Liver (tissue), 8 donors: ENCODE measurements at regions not wholly inside any gene's neighbourhood (a gene's known extent, or its start where the extent isn't known, plus 50 kb on each side); places are given as distances from the start of the nearest gene placed in this dataset.
A peak's percentile ranks its signal among the peaks of the same experiment; 100 is the strongest.

ENCODE experiments used
- DNase-seq: peaks from one replicate; pipeline ENCODE4 v3.0.0-alpha.2; 2017; ENCODE audit warnings: low spot score
- H3K27ac ChIP-seq, 2 donors: one replicate each; pipeline ENCODE4 v1.7.0; 2013; ENCODE audit warnings: inconsistent platforms in 2 of 2, low read length in 2 of 2, control low read depth in 1 of 2, low read depth in 1 of 2, mild to moderate bottlenecking in 1 of 2
- H3K27me3 ChIP-seq, 4 donors: one replicate each; pipeline versions ENCODE4 v1.6.1 to v1.7.0; 2013; ENCODE audit warnings: low read length in 3 of 4, inconsistent platforms in 1 of 4, mild to moderate bottlenecking in 1 of 4, moderate library complexity in 1 of 4; ENCODE audit not compliant: control insufficient read depth in 4 of 4, insufficient read depth in 4 of 4
- H3K36me3 ChIP-seq, 4 donors: one replicate each; pipeline versions ENCODE4 v1.6.1 to v1.7.0; 2013; ENCODE audit warnings: low read length in 3 of 4, mild to moderate bottlenecking in 3 of 4, low read depth in 1 of 4, moderate library complexity in 1 of 4; ENCODE audit not compliant: control insufficient read depth in 4 of 4, insufficient read depth in 3 of 4
- H3K4me1 ChIP-seq, 4 donors: one replicate each; pipeline versions ENCODE4 v1.6.1 to v1.7.0; 2013; ENCODE audit warnings: low read length in 3 of 4, mild to moderate bottlenecking in 3 of 4, moderate library complexity in 1 of 4; ENCODE audit not compliant: control insufficient read depth in 4 of 4, insufficient read depth in 4 of 4
- H3K4me3 ChIP-seq, 3 donors: one replicate each; pipeline versions ENCODE4 v1.6.1 to v1.7.0; 2013; ENCODE audit warnings: low read length in 3 of 3, control low read depth in 1 of 3, low read depth in 1 of 3, mild to moderate bottlenecking in 1 of 3
- H3K9ac ChIP-seq, 2 donors: one replicate each; pipeline ENCODE4 v1.7.0; 2013; ENCODE audit warnings: low read length in 2 of 2, mild to moderate bottlenecking in 2 of 2, moderate library complexity in 2 of 2, control low read depth in 1 of 2, low read depth in 1 of 2
- H3K9me3 ChIP-seq, 4 donors: one replicate each; pipeline versions ENCODE4 v1.6.1 to v1.7.0; 2013; ENCODE audit warnings: low read length in 3 of 4; ENCODE audit not compliant: control insufficient read depth in 4 of 4
- EGR1 ChIP-seq, 2 donors: IDR thresholded peaks; 2 replicates each; pipeline ENCODE4 v1.6.1; 2016 to 2018; ENCODE audit warnings: antibody characterized with exemption in 2 of 2, low read depth in 2 of 2
- FOXA1 ChIP-seq: IDR thresholded peaks from 2 replicates; pipeline ENCODE4 v1.6.1; 2016; ENCODE audit warnings: antibody characterized with exemption
- FOXA2 ChIP-seq: IDR thresholded peaks from 2 replicates; pipeline ENCODE4 v1.6.1; 2016; ENCODE audit warnings: antibody characterized with exemption
- GABPA ChIP-seq, 2 donors: IDR thresholded peaks in 1 of 2; conservative IDR thresholded peaks in 1 of 2; 2 replicates each; pipeline ENCODE4 v1.6.1; 2016; ENCODE audit warnings: antibody characterized with exemption in 2 of 2, mild to moderate bottlenecking in 1 of 2, moderate library complexity in 1 of 2
- HNF4A ChIP-seq, 2 donors: conservative IDR thresholded peaks; 2 replicates each; pipeline ENCODE4 v1.6.1; 2016; ENCODE audit warnings: antibody characterized with exemption in 2 of 2, mild to moderate bottlenecking in 2 of 2
- HNF4G ChIP-seq: IDR thresholded peaks from 2 replicates; pipeline ENCODE4 v1.6.1; 2016; ENCODE audit warnings: antibody characterized with exemption
- JUND ChIP-seq, 2 donors: IDR thresholded peaks; 2 replicates each; pipeline ENCODE4 v1.6.1; 2016; ENCODE audit warnings: antibody characterized with exemption in 2 of 2
- NR2F2 ChIP-seq: IDR thresholded peaks from 2 replicates; pipeline ENCODE4 v1.6.1; 2016; ENCODE audit warnings: antibody characterized with exemption
- RAD21 ChIP-seq, 2 donors: IDR thresholded peaks; 2 replicates each; pipeline ENCODE4 v1.6.1; 2016; ENCODE audit warnings: antibody characterized with exemption in 2 of 2, mild to moderate bottlenecking in 2 of 2
- RXRA ChIP-seq, 2 donors: IDR thresholded peaks; 2 replicates each; pipeline ENCODE4 v1.6.1; 2017 to 2018; ENCODE audit warnings: antibody characterized with exemption in 2 of 2, mild to moderate bottlenecking in 1 of 2
- SP1 ChIP-seq: IDR thresholded peaks from 2 replicates; pipeline ENCODE4 v1.6.1; 2018; ENCODE audit warnings: antibody characterized with exemption, mild to moderate bottlenecking
- TAF1 ChIP-seq: conservative IDR thresholded peaks from 2 replicates; pipeline ENCODE4 v1.6.1; 2016; ENCODE audit warnings: antibody characterized with exemption, mild to moderate bottlenecking
- YY1 ChIP-seq: IDR thresholded peaks from 2 replicates; pipeline ENCODE4 v1.6.1; 2016; ENCODE audit warnings: antibody characterized with exemption, mild to moderate bottlenecking
- WGBS: extraction: QIAGEN DNeasy Blood & Tissue Kit; methylation state at CpG from one replicate; pipeline ENCODE4 v1.1.7; 2013; 5-methylcytosine and 5-hydroxymethylcytosine counted together
- TF ChIP-seq, protein P1 (sequence below): IDR thresholded peaks from 2 replicates; pipeline ENCODE4 v1.6.1; 2016; ENCODE audit warnings: antibody characterized with exemption
- TF ChIP-seq, protein P2 (sequence below): IDR thresholded peaks from 2 replicates; pipeline ENCODE4 v1.6.1; 2016; ENCODE audit warnings: antibody characterized with exemption
- TF ChIP-seq, protein P3 (sequence below): IDR thresholded peaks from 2 replicates; pipeline ENCODE4 v1.6.1; 2016; ENCODE audit warnings: antibody characterized with exemption, mild to moderate bottlenecking
- TF ChIP-seq, protein P4 (sequence below): fragments of 150-350 bp; IDR thresholded peaks from 2 replicates; pipeline ENCODE4 v1.5.1; 2017; ENCODE audit warnings: improper control_type of control experiment, low read depth, low read length; ENCODE audit not compliant: missing input control
- TF ChIP-seq, protein P5 (sequence below): IDR thresholded peaks from 2 replicates; pipeline ENCODE4 v1.6.1; 2016; ENCODE audit warnings: antibody characterized with exemption
- donor health status: healthy.
- donor health status: healthy.
- donor health status: healthy.
- donor health status: healthy.
- donor health status: healthy.

DNA sequence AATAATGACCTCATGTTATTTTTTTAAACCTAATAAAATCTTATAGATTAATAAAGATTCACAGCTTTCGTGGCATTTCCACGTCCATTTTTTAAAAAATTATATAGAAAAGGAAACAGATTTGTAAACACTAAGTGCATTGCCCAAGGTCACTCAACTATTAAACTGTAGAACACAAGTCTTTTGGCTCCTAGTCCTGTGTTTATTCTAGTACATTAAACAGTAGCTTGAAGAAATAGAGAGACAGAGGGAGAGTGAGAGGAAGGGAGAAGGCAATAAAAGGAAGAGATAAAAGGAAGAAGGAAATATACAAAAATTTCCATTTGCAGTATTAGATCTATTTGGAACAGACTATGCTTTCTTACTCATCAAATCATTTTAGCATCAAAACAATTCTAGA, 586.7 kb upstream of the CITED2 start:
- no peak for TF ChIP-seq SP1
- no peak for TF ChIP-seq NR2F2
- TF ChIP-seq RAD21 (IDR thresholded peaks at IDR 0.05), result peak in 1 of 2 donors; percentile 7
- no peak for TF ChIP-seq YY1
- peak; percentile 18 to 25 for TF ChIP-seq RXRA (IDR thresholded peaks at IDR 0.05)

DNA sequence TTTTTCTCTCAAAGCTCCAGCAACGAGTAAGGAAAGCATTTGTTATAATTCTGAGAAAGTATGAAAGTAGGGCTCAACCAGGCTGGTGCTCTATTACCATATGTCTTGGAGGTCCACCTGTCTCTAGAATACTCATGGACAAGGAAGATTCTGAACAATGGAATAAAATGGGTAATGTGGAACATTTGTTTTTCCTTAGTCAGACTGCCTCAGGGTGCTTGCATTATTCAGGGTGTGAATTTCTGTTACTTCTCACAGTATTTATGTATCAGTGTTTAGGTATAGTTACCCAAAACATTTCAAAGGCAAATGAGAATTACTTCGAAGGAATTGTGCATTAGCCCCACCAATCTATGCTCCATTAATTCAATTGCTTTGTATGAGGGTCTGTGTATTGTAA, 586.2 kb upstream of the CITED2 start:
- peaks cover 2 to 30% (median 14%) of the 10 kb centered on the region in 4 donors for H3K4me1 ChIP-seq
- H3K27me3 ChIP-seq, result no peaks in the 10 kb centered on the region
- 80% methylated on average over 2 of the region's 2 CpGs for WGBS
- H3K36me3 ChIP-seq, result no peaks in the 10 kb centered on the region
- H3K9ac ChIP-seq, result no peak overlapping the region
- DNase-seq, result no peak
- H3K27ac ChIP-seq, result no peak overlapping the region
- TF ChIP-seq, protein P1, sequence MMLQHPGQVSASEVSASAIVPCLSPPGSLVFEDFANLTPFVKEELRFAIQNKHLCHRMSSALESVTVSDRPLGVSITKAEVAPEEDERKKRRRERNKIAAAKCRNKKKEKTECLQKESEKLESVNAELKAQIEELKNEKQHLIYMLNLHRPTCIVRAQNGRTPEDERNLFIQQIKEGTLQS, result no peak
- TF ChIP-seq, protein P2, sequence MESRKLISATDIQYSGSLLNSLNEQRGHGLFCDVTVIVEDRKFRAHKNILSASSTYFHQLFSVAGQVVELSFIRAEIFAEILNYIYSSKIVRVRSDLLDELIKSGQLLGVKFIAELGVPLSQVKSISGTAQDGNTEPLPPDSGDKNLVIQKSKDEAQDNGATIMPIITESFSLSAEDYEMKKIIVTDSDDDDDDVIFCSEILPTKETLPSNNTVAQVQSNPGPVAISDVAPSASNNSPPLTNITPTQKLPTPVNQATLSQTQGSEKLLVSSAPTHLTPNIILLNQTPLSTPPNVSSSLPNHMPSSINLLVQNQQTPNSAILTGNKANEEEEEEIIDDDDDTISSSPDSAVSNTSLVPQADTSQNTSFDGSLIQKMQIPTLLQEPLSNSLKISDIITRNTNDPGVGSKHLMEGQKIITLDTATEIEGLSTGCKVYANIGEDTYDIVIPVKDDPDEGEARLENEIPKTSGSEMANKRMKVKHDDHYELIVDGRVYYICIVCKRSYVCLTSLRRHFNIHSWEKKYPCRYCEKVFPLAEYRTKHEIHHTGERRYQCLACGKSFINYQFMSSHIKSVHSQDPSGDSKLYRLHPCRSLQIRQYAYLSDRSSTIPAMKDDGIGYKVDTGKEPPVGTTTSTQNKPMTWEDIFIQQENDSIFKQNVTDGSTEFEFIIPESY, result no peak
- TF ChIP-seq EGR1 (IDR thresholded peaks at IDR 0.05; ENCODE audit: low read depth in 2 of 2), result no peak
- no peak for TF ChIP-seq FOXA1
- no peak for TF ChIP-seq JUND (IDR thresholded peaks at IDR 0.05)
- TF ChIP-seq, protein P3, sequence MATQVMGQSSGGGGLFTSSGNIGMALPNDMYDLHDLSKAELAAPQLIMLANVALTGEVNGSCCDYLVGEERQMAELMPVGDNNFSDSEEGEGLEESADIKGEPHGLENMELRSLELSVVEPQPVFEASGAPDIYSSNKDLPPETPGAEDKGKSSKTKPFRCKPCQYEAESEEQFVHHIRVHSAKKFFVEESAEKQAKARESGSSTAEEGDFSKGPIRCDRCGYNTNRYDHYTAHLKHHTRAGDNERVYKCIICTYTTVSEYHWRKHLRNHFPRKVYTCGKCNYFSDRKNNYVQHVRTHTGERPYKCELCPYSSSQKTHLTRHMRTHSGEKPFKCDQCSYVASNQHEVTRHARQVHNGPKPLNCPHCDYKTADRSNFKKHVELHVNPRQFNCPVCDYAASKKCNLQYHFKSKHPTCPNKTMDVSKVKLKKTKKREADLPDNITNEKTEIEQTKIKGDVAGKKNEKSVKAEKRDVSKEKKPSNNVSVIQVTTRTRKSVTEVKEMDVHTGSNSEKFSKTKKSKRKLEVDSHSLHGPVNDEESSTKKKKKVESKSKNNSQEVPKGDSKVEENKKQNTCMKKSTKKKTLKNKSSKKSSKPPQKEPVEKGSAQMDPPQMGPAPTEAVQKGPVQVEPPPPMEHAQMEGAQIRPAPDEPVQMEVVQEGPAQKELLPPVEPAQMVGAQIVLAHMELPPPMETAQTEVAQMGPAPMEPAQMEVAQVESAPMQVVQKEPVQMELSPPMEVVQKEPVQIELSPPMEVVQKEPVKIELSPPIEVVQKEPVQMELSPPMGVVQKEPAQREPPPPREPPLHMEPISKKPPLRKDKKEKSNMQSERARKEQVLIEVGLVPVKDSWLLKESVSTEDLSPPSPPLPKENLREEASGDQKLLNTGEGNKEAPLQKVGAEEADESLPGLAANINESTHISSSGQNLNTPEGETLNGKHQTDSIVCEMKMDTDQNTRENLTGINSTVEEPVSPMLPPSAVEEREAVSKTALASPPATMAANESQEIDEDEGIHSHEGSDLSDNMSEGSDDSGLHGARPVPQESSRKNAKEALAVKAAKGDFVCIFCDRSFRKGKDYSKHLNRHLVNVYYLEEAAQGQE, result no peak
- TF ChIP-seq HNF4G, result no peak
- no peak for TF ChIP-seq NR2F2
- TF ChIP-seq RAD21 (IDR thresholded peaks at IDR 0.05), result no peak
- TF ChIP-seq SP1, result no peak
- TF ChIP-seq HNF4A (conservative IDR thresholded peaks at IDR 0.05), result no peak
- no peak for TF ChIP-seq RXRA (IDR thresholded peaks at IDR 0.05)
- TF ChIP-seq TAF1, result no peak
- TF ChIP-seq GABPA (IDR thresholded peaks at IDR 0.05 in 1 of 2, conservative IDR thresholded peaks at IDR 0.05 in 1 of 2), result no peak
- no peak for TF ChIP-seq FOXA2
- TF ChIP-seq, protein P4, sequence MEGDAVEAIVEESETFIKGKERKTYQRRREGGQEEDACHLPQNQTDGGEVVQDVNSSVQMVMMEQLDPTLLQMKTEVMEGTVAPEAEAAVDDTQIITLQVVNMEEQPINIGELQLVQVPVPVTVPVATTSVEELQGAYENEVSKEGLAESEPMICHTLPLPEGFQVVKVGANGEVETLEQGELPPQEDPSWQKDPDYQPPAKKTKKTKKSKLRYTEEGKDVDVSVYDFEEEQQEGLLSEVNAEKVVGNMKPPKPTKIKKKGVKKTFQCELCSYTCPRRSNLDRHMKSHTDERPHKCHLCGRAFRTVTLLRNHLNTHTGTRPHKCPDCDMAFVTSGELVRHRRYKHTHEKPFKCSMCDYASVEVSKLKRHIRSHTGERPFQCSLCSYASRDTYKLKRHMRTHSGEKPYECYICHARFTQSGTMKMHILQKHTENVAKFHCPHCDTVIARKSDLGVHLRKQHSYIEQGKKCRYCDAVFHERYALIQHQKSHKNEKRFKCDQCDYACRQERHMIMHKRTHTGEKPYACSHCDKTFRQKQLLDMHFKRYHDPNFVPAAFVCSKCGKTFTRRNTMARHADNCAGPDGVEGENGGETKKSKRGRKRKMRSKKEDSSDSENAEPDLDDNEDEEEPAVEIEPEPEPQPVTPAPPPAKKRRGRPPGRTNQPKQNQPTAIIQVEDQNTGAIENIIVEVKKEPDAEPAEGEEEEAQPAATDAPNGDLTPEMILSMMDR, result no peak
- TF ChIP-seq YY1, result no peak
- TF ChIP-seq, protein P5, sequence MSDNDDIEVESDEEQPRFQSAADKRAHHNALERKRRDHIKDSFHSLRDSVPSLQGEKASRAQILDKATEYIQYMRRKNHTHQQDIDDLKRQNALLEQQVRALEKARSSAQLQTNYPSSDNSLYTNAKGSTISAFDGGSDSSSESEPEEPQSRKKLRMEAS, result no peak
- H3K9me3 ChIP-seq, result no peaks in the 10 kb centered on the region
- no peak overlapping the region for H3K4me3 ChIP-seq

More for the DNA sequence above, 586.7 kb upstream of the CITED2 start:
- Histone ChIP-seq H3K4me3 (no peak overlapping the region), H3K36me3 (no peaks in the 10 kb centered on the region), H3K4me1 (peaks cover 2 to 25% (median 15%) of the 10 kb centered on the region in 4 donors), H3K9ac (no peak overlapping the region), H3K27me3 (no peaks in the 10 kb centered on the region), H3K9me3 (no peaks in the 10 kb centered on the region), H3K27ac (no peak overlapping the region)
- DNase-seq, result no peak
- 27% methylated on average over 2 of the region's 2 CpGs for WGBS
